ENCODE measurements at regions not wholly inside any gene's neighbourhood (a gene's known extent, or its start where the extent isn't known, plus 50 kb on each side); places are given as distances from the start of the nearest gene placed in this dataset.

DNA sequence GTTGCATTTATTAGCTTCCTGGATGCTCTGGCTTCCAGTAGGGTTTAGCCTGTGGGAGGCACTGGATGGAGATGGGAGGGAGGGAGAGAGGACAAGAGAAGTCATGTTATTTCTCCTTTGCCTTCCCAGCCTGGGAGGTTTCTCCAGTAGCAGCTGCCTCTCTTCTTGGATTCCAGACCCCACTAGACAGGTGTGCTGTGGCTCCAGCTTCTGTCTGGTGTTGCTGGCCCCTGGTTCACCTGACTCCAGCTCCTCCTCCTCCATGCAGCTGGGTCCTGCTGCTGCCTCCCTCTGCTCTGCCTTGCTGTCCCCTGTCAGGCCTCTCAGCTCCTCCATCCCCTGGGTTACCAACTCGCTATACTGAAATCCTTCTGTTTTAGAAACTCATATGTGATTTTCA is 188.9 kb upstream of the TNP1 start:
- DNase-seq: no peak

DNA sequence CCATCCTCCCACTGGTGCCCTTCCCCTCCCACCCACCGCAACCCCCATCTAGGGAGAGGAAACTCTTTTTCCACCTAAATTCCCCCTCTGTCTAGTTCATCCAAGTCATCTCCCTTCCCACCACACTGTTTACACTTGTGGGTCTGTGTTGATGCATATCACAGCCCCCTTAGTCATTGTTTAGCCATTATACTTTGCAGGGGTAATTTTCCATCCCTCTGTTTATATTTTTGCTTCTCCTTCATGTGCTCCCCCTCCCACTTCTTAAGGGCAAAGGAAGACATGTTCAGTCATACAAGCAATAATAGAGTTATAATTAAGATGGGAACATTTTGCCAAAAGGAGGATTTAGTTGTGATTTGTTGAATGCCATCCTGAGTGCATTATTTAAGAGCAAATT is 187.8 kb upstream of the TNP1 start:
- no peak for DNase-seq

DNA sequence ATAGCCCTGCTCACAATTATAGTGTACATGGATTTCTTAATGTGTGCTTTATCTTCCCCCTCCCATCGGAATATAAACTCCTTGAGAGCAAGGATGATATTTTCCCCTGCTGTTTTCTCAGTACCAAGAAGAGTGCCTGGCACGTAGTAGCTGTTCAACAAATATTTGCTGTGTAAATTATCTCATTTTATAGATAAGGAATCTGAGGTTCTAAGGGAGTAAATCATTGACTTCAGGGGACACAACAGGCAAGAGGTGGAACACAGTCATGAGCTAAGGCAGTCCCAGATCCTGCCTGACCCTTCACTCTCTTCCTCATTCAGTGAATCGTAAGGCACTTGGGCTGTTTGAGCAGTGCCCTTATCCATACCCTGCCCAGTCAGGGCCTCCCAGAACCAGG is 187.3 kb upstream of the TNP1 start:
- DNase-seq: no peak

DNA sequence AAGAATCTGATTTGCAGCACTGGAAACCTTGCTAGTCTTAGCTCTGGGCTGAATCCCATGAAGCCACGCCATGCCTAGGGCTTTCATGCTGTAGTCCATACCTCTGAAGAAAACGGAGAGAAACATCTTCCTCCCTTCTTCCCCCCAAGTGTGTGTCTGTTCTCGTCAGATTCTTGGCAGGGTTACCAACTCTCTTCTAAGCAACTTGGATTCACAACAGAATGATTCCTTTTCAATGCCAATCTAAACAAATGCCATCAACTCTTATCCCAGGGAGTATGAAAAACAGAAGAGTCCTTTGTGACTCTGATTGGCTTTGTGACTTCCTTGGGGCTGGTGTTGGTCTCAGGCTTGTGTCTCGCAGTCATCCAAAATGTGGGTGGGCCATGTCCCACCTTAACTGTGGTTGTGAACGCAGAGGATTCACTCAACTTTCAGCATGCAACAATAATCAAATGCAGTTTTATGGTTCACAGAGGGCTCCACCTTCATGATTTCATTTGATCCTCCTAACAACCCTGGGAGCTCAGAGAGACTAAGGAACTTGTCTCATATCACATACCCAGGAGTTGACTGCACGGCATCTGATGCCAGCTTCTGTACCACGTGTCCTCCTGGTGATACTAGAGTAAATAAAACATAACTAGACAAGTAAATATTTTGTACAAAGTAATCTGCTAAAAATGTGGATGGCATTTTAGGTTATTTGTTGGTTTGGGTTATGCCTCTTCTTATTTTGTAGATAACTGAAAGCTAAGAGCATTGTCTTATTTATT is 186.0 kb upstream of the TNP1 start:
- no peak for DNase-seq

DNA sequence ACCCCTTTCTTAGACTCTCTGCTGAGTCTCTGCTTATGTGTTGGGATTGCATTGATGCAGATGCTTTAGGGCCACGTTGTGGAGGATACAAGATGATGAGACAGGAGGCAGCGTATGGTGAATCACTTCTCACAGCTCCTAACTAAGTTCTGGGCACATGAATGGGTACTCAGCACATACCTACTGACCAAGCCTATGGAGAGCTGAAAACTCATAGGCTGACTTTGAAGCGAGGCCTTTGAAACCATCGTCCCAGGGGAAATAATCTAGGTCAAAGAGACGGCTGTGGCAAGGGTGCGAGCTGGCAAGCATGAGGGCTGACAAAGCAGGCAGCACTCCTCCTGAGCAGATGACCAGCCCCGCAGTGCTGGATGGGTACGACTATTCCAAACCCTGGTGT is 180.2 kb upstream of the TNP1 start:
- DNase-seq: no peak

DNA sequence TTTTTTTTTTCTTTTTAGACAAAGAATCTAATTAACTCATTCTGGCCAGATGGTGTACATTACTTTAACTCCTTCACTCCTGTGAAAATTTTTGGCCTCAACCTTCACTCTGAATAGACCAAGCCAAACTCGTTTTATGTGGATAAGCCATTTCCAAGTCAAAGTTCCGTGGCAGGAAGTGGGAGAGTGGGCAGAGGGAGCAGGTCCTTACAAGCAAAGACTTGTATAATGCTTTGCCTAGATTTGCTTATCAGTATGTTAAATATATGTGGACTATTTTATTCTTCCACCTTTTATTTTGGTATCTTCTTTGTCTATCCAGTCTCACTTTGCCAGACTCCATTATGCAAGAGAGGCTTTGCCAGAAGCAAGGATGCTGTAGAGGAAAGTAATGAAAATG is 178.1 kb upstream of the TNP1 start:
- no peak for DNase-seq

DNA sequence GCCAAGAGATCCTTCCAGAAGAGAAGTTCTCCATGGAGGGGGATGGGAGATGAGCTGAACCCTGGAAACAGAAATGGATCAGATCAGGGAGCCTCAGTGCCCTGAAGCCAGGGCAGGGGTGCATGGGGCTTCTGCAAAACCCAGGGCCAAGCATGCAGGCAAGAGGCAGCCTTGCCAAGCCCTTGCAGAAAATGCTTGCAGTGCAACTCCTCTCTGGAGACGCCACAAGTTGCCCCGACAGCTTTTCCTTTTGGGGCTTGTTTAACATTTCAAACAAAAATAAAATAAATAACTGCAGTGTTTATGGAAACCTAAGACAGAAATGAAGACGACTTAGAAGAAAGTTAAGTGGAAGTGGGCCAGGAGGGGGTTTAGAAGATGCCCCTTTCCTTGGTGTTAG is 177.5 kb upstream of the TNP1 start:
- DNase-seq: no peak

DNA sequence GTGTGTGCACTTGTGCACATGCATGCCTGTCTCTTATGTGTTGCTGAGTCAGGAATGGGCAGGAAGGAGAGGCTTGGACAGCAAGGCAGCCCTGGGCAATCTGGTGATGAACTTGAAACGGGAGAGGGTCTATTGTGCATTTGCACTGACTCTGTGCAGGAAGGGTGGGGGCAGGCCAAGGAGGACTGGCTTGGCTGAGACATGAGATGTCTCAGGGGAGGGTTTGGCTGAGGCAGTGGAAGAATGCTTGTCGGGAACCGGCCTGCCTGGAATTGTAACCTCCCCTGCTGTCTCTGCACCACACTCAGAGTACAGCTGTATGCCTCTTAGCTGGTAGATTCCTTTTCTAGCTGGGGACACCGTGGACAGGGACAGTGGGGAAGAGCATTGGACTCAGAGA is 176.1 kb upstream of the TNP1 start:
- DNase-seq: no peak

DNA sequence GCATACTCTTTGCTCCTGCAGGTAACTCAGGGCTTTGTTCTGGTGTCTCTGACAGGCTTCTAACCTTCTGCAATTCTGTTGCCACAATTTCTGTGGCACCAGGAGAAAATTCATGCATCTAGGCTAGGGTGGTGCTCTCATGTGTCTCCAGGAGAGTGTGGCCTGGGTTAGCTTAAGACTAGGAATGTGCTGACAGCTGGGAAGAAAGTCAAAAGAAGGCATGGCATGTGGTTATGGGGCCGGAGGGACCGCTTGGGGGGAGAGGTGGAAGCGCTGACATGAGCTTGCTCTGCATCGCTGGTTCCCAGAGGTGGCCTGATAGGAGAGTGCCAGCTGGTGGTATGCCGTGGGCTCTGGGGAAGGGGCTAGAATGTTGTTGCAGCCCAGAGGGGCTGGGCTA is 173.3 kb upstream of the TNP1 start:
- DNase-seq: no peak

DNA sequence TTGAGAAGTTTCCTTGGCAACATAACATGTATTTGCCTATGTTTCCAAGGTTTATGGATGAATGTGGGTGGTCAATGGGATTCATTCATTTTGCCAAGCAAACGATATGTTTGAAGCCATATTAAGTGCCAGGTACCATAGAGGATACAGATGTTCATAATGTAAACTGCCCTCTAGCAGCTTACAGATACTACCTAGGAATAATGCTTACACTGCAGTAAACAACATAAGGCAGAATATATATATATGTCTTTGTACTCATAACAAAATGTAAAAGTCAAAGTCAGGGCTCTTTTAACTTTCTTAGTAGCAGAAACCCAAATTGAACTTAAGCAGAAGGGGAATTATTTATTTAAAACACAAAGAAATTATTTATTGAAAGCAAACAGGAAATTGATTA is 171.6 kb upstream of the TNP1 start:
- no peak for DNase-seq

DNA sequence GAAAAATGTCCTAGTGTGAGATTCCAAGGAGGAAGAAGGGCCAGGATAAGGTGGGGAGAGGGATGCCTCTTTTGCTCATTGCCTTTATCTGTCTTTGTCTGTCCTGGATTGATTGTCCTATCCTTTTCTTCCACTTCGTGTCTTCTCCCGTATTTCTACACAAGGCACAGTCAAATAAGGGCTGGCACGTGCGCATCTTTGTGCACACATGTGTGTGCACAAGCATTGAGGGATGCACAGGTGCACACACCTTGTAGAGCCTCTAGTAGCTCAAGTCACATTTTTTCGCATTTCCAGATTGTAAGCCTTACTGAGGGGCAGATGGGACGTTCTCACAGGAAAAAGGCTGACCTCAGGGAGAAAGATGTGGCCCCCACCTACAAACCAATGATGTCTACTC is 170.2 kb upstream of the TNP1 start:
- DNase-seq: no peak

DNA sequence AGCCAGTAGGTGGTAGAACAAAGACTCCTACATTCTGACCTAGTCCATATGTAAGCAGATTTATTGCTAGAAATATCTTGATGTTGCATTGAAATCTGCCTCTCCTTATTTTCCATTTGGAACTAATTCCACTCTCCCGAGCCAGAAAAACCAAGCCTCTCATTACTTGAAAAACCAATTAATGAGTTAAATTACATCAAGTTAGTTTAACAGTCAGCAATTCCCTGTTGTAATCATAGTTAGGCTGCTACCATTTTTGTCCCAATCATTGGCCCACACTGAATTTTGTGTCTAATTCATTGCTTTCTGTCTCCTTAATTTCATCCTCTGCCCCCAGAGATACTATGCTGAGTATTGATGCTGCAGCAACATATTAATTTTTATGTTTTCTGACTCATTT is 168.3 kb upstream of the TNP1 start:
- no peak for DNase-seq

DNA sequence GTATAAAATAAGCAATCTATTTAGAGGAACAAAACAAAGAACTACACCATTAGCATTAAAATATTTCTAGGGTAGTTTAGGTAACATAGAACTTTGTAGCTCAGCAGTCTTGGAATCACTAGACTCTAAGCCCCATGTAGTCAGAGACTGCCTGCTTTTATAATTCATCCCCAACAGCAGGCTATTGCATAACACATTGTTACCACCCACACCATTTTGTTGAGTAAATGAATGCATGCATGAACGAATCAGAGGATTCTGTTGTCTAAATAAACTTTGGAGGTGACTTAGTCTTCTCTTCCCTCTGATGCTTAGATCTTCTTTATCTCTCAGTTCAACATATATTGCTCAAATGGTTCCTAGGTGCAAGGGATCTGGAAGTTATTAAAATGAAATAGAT is 167.6 kb upstream of the TNP1 start:
- no peak for DNase-seq

DNA sequence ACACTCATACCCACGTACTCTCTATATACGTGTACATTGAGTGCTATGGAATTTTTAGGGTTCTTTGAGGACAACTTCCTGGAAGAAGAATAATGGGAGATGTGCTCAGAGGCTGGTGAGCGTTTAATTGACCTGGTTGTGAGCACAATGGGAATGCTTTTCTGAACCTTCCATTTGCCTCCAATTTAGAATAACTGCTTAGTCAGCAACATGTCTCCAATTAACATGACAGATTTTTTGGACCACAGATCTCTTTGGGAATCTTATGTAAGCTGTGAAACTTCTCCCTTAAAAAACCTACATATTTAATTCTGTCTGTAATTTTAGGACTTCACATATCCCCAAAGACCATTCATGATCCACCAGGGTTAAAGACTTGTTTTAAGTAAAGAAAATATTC is 166.7 kb upstream of the TNP1 start:
- no peak for DNase-seq

DNA sequence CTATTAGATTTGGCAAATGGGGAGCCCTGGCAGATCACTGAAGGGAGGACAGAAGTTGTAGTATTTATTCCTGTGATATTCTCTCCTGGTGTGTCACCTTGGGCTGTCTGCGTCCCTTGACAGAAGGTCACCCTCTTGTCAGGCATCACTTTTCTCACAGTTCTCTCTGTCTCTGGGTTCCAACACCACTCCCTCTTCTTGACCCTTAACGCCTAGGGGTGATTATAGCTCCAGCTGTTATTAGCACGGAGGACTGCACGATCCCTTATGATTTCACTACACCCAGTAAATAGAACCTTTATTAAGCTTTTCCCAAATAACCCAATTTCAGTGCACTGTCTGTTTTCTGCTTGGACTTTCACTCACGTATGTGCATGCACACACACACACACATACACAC is 166.3 kb upstream of the TNP1 start:
- DNase-seq: no peak

DNA sequence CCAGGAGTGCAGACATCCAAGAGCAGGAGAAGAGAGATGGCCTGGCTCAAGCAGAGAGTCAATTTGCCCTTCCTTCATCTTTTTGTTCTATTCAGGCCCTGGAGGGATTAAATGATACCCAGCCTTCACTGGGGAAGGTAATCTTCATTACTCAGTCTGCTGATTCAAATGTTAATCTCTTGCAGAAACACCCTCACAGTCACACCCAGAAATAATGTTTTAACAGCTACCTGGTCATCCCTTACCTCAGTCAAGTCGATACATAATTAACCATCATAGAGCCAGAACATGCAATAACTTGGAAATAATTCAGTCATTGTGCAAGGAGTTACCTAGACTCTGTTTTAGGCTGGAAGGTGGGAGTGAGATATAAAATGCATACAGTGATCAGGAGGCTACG is 163.7 kb upstream of the TNP1 start:
- DNase-seq: no peak

DNA sequence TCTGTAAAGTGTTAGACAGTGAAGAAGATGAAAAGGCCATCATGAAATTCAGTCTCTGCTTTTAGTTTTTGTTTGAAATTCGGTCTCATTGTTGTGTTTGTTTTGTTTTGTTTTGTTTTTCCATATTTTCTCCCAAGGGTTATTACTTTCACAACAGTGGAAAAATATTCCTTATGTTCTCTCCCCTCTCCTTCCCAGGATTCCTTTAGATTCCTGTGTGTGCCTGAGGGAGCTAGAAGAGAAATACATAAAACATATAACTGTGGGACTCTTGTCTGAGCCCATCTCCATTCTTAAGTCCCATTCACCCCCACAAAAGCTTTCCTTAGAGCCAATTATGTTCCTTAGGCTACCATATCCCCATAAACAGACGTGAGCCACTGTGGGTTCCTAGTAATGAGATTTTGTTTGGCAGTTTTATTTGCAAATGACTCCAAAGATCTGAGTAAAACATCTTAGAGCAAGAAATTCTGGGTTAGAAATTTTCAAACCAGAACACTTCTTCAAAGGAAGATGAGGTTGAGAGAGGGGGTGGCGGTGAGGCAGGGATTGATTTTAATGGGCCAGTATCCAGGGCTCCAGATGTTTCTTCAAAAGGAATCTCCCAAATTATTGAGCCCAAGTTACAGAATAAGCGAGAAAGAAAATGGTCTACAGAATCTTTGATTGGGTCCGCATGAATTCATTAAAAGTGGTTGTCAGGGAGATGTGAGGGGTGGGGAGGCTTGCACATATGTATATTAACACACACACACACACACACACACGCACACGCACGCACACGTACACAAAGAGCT is 157.8 kb upstream of the TNP1 start:
- no peak for DNase-seq

DNA sequence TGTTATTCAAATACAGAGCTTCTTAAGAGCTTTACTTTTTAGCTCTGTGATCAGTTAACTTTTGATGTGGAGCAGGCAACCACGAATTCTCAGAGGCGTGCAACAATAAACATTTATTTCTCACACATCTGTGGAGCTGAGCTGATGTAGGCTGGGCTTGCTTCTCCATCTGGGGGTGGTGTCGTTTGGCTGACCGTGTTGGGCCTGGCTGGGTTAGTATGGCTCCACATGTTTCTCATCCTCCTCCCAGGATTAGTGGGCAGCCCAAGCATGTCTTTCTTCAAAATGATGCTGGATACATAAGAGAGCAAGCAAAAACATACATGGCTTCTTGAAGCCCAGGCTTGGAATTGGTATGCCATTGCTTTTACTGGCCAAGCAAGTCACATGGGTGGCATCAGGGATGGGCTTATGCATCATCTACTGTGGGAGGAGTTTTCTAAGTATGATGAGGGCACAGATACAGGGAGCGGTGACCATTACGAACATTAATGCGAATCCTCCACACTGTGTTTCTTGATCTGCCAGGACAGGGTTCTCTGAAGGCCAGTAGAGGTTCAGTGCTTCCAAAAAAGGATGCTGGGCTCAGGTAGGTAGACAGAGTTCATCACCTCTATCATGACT is 157.0 kb upstream of the TNP1 start:
- no peak for DNase-seq

DNA sequence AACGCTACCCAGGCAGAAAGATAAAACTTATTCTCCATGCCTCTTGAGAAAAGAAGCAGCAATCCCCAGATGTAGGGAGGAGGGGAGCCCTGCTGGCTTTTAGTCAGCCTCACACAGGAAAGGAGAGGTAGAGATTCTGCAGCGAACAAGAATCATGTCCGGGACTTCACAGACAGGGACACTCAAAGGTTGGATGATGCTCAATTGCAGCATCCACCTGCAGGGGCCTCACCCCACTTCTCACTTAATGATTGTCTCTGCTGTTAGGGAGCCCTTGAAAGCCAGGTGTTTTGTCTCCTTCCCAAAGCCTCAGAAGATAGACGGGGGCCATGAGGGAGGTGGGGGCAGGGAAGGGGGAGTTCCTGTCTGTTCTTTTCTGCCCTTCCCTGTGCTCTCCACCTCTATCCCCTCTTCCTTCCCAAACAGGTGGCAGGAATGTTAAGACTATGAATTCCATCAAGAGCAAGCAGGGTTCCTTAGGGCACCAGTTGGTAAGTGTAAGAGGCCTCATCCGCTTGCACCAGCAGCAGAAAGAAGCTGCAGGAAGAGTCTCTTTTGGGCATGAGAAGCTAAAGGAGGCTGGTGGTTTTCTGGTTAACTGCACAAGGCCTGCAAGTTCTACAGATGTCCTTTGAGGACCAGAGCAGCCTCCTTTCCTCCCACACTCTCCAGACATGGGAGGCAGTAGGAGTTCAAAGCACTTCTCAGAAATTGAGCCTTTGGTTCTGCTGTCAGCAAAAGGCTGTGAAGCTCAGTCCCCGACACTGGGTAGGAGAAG is 154.7 kb upstream of the TNP1 start:
- no peak for DNase-seq

DNA sequence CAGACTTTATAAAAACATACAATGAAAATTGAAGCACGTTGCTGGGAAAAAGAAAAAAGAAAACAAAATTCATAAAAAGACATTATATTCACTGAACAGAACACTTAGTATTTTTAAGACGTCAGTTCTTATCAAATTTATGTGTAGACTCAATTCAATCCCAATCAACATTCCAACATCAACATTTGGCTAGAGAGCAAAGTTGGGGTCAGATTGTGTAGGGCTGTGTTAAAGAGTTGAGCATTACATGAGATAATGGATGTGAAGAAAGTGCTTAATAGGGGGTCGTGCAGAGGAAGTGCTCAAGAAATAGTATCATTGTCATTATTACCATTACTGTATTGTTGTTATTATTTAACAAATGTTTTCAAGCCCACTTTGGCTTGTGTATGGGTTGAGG is 154.1 kb upstream of the TNP1 start:
- DNase-seq: no peak

DNA sequence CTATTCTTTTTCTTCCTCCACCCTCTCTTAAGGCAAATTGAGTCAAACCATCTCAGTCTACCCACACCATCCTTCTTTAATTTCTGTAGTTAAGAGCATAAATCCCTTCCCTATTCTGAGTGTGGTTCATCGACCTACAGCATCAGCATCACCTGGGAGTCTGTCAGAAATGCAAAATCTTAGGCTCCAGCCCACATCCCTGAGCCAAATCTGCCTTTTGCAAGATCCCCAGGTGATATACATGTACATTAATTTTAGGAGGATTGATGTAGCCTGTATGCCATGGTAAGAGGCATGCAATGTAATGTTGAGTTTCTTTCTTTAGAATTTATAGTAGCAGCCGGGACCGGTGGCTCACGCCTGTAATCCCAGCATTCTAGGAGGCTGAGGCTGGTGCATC is 151.7 kb upstream of the TNP1 start:
- no peak for DNase-seq

DNA sequence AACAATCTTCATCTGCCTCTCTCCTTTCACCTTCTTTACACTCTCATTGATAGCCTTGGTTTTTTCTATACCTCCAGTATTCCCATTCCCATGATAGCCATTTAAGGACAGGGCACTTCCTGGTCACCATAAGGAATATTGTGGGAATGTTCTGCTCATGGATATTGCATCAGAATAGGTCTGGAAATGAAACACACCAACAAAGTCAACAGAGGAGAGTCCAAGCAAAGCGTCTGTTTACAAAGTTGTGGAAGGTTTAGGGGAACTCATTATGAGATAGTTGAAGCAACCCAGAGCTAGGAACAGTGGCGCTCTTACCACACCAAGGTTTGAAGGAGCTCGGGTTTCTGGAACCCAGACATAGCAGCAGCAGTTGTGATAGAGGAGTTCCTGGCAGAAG is 150.3 kb upstream of the TNP1 start:
- DNase-seq: no peak

DNA sequence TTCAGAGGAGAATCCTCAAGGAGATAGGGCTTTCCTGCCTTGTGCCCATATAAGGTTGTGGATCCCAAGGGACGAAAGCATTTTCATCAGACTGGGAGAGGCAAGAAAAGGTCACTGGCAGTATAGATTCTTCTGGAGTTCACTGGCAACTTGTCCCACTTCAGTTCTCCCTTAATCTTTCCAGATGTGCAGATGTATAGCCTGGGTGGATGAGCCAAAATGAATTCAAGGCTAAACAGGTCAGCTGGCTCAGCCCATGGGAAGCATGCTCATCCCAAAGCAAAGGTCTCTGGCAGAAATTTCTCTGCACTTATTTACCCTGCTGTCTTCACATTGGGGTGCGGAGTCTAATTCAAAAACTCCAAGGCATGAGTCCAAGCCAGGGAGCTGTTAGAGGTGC is 148.9 kb upstream of the TNP1 start:
- no peak for DNase-seq

DNA sequence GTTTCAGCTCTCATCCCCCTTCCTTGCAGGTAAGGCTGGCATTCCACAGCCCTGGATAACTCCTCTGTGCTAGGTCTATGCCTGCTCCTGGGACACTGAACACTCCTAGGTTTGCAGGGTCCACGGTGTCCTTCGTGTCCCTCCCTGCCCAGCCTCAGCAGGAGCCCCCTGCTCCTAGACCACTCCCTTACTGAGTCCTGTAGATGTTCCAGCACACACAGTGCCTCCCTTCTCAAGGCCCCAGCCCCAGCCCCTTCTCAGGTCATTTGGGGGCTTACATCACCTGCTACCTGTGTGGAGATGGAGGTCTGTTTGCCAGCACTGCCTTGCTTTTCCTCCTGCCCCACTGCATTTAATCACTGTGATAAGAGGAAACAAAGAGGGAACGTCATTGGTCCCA is 146.4 kb upstream of the TNP1 start:
- no peak for DNase-seq
